ENCODE measurements at regions not wholly inside any gene's neighbourhood (a gene's known extent, or its start where the extent isn't known, plus 50 kb on each side); places are given as distances from the start of the nearest gene placed in this dataset.

- DNase-seq (ENCODE audit: low spot score) = no peak
Observed at GRCh38 chr4:136680271-136680670, 852.0 kb downstream of the PCDH18 start.

DNA sequence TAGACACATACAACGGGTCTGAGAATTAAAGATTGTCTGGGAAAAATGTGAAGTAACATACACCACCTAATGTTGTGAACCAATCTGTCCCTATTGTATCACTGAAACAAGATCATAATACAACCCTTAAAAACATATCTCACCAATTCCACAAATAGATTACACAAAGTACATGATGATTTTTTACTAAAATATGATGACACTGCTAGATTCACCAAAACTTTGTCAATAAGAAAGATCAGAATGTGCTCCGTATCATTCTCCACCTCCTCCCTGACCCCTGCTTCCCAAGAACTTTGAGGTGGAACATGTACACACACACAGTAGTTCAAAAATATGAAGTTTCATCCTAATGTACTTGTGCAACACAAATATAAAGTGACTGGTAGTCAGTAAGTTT, 862.0 kb downstream of the PCDH18 start:
- no peak for DNase-seq (ENCODE audit: low spot score)

DNA sequence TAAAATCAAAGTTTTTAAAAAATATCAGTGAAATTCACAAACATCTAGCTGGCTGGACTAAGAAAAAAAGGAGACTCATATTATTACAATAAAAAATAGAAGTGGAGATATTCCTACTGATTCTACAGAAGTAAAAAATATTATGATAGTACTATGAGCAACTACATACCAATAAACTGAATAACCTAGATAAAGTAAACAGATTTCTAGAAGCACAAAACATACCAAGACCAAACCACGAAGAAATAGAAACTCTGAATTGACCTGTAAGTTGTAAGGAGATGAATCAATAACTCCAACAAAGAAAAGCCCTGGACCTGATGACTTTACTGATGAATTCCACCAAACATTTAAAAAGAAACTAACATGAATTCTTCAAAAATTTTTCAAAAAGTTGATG, 867.3 kb downstream of the PCDH18 start:
- DNase-seq (ENCODE audit: low spot score) = no peak

- no peak for DNase-seq (ENCODE audit: low spot score)
Observed at GRCh38 chr4:136662539-136662938, 869.8 kb downstream of the PCDH18 start.

DNA sequence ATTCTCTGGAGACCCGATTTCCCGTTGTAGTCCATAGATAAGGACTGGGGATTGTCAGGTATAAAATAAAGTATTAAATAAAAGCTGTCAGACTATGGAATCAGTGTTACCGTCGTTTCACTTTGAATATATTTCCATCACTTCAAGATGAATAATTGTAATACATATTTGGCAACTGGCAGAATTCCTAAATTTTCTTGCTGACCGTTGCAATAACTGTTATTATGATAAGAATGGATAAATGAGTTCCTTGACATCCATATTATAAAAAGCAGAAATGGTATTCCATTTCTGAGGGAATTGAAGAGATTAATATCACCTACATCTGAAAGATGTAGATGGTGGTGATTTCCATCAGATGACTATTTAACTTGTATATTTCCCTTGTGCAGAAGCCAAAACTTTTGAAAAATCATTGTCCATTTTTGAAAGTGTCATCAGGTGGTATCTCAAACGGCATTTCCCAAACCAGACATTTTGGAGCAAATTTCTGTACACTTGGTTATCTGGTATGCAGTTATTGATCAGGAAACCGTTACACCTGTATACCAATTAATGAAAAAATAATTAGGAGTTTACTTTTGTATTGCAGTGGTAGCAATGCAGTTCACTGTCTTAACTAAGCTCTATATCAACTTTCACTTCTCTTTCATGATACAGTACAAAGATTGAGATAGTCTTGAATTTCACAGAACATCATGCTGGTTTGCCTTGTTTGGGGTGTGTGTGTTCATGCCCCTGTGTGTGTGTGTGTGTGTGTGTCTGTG, 878.5 kb downstream of the PCDH18 start:
- no peak for DNase-seq (ENCODE audit: low spot score)

GRCh38 chr4:136651932-136652331, 880.4 kb downstream of the PCDH18 start:
- no peak for DNase-seq (ENCODE audit: low spot score)

DNA sequence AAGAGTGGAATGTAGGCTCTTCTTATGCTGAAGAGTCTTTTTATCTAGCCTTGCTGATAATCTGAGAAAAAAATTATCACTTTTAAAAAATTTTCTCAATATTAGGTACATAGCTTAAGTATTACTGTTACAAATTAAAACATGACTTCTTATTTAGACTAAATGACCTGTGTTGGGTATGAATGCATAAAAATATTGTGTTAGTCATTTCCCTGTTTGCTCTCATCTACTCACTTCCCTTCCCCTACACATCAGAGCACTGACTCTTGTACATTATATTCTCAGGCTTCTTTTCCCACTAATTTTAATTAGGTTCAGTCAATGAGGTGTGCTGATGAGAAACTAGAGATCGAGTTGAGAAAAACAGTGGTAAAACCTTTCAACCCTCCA, 881.0 kb downstream of the PCDH18 start:
- DNase-seq (ENCODE audit: low spot score) = no peak

DNA sequence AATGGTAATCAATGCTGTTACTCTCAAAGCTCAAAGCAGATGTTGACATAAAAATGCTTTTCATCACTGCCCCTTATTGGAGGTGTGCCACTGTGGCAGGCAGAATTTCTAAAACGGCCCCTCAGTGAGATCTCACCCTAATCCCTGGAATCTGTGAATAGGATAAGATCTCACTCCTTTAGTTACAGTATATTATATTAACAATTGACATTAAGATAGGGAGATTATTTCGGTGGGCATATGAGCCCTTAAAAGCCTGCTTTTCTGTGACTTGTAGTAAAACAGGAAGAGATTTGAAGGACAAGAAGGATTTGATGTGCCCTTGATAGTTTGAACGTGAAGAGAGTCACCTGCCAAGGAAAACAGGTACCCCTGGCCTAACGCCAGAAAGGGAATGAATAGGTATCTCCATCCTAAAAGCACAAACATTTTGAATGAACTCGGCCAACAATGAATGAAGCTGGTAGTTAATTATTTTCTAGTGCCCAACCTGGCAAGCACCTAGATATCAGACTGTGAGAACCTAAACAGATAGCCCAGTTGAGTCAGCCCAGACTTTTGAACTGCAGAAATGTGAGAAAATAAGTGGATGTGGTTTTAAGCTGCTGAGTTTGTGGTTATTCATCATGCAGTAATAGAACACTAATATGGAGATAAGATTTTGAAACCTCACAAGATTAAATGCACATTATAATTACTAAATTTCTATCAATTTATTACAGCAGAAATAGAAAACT, 881.6 kb downstream of the PCDH18 start:
- peak; percentile 70 for DNase-seq (ENCODE audit: low spot score)

- no peak for DNase-seq (ENCODE audit: low spot score)
Observed at GRCh38 chr4:136644279-136644678, 888.0 kb downstream of the PCDH18 start.

- no peak for DNase-seq (ENCODE audit: low spot score)
Observed at GRCh38 chr4:136643416-136643815, 888.9 kb downstream of the PCDH18 start.

DNA sequence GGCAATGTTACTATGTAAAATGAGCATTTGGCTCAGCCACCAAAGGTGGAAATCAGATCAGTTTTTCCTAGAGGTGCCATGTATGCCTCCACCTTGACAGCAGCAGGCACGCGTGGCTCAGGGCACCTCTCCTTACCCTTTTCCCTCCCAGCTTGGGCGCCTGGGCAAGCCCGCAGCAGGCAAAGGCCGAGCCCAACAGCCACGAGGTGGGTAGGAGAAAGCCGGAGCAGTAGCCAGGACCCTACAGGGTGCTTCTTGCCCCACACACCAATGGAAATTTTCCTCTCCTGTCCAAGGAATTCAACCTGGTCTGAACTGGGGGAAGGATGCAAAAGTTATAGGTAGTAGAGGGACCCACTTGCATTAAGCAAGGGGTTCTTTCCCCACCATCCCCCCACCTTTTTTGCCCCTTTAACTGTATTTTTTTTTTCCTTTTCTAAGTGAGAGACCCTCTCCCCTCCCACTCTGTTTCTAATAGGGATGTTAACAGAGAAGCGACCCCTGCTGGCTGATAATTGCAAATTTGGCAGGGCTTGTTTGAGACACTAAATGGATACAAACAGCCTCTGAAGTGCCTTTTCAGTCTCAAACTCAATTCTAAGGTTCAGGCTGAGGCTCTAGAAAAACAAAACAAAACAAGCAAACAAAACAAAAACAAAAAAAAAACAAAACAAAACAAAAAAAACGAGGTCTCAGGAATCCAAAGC, 895.1 kb downstream of the PCDH18 start:
- DNase-seq (ENCODE audit: low spot score) = no peak

GRCh38 chr4:136636155-136636554, 896.1 kb downstream of the PCDH18 start:
- DNase-seq (ENCODE audit: low spot score) = no peak

- no peak for DNase-seq (ENCODE audit: low spot score)
Observed at GRCh38 chr4:136634121-136634520, 898.2 kb downstream of the PCDH18 start.

DNA sequence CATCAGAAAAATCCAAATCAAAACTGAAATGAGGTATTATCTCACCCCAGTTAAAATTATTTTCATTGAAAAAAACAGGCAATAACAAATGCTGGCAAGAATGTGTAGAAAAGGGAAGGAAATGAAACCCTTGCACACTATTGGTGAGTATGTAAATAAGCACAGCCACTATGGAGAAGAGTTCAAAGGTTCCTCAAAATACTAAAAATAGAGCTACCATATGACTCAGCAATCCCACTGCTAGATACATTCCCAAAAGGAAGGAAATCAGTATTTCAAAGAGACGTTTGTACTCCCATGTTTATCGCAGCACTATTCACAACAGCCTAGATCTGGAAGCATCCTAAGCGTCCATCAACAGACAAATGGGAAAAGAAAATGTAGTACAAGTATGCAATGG, 932.4 kb downstream of the PCDH18 start:
- no peak for DNase-seq (ENCODE audit: low spot score)

DNA sequence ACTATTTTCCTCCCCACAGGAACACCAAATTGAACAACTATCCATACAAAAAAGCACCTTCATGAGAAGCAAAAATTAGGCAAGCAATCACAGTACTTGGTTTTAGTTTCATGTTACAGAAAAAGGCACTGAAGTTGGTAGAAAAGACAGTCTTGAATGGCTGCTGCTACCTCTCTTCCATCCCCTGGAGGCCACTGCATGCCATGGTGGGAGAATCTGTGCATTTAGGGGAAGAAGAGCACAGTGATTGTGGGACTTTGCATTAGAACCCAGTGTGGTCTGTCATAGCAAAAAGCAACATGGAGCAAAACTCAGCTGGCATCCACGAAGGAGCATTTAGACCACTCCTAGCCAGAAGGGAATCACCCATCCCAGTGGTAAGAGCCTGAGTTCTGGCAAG, 941.9 kb downstream of the PCDH18 start:
- no peak for DNase-seq (ENCODE audit: low spot score)

DNA sequence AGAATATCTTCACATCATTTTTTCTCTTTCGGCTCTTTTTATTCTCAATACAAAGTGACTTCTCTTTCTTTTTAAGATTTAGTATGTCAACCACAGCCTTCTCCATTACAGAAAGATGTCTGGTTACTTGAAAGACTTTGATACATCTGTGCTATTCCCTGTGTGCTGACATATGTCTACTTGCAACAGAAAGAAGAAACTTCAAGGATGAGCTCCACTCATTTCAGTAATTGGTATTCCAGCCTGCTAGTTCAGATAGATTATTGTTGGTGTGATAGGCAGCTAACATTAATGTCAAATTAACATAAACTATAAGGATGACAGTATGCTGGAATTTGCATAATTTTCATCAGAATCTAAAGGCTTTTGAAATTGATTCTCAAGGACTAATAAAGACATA, 948.7 kb downstream of the PCDH18 start:
- DNase-seq (ENCODE audit: low spot score) = no peak

GRCh38 chr4:136581119-136581518, 951.2 kb downstream of the PCDH18 start:
- no peak for DNase-seq (ENCODE audit: low spot score)

DNA sequence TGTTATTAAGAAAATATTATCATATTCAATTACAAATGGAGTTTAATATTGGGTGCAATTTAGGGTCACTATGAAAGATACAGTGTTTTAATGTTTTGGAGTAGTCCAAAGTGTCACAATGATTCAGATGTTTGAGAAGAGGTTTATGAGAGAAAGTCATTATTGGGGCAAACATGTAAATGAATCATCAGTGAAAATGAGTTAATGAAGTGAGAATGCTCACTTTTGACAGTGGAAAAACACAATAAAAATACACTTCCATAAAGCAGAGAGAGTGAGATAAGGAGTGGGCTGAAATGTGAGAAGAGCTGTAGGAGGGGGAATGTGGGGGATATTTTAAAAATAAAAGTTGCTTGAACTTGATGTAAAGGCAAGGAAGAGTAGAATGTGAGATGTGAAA, 957.1 kb downstream of the PCDH18 start:
- DNase-seq (ENCODE audit: low spot score) = no peak

GRCh38 chr4:136573460-136573859, 958.8 kb downstream of the PCDH18 start:
- no peak for DNase-seq (ENCODE audit: low spot score)

DNA sequence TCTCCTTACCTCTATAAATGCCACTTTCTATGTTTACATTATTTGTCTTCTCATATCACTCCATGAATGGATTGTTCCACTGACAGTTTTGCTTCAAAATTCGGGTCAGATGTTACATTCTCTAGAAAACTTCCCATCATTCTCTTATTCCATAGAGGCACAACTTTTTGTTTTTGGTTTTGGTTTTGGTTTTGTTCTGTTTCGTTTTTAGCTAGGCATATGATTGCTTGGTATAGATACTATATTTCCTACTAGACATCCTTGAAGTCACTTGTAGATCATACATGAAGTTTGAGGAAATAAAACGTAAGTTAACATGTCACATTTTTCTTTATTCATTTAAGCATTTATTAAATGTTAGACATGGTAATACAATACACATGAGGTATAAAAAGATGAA, 961.0 kb downstream of the PCDH18 start:
- no peak for DNase-seq (ENCODE audit: low spot score)

- DNase-seq (ENCODE audit: low spot score) = no peak
Observed at GRCh38 chr4:136562834-136563233, 969.5 kb downstream of the PCDH18 start.

DNA sequence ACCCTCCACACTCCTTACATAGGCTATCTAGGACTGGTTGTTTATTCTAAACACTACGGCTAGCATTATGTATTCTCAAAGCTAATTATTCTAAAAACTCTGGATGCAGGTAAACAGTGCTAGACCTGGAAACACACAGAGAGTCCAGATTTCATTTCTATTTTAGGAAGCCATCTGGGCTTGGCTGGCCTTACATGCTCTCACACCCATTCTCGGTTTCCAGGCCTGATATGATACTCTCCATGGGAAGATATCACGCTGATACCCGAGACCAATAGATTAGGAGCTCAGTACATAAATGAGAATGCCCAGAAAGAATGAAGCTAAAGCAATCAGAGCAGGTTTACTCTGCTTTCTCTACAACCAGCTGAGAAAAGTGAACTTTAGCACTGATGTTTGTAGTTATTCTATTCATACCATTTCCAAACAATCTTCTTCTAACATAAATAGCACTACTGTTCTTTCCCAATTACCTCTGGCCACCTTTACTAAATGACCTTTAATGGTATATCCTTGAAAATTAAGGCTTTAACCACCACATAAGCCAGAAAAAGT, 973.3 kb downstream of the PCDH18 start:
- no peak for DNase-seq (ENCODE audit: low spot score)

DNA sequence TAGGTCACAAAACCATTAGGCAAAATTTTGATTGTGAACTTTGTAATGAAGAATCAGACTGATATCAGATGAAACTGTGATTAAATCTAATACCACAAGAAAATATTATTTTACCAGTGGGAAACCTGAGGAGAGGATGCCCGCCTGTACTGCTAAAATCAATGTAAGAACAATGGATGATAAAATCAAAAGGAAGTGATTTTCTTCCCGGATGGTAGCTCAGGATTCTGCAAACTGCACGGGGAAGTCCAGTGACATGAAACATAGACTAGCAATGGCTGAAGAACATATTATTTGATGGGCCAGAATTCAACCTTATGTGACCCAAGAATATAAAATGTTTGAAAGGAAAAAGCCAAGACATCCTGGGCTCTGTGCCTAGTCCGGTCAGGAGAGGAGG, 974.9 kb downstream of the PCDH18 start:
- no peak for DNase-seq (ENCODE audit: low spot score)
